GM19455 (cell line): ENCODE measurements at regions not wholly inside any gene's neighbourhood (a gene's known extent, or its start where the extent isn't known, plus 50 kb on each side); places are given as distances from the start of the nearest gene placed in this dataset.

Experiments used
- ATAC-seq: cut with Tn5 transposase; IDR thresholded peaks from one replicate; pipeline ENCODE4 v1.9.1; 2021; ENCODE audit not compliant: unreplicated experiment

DNA sequence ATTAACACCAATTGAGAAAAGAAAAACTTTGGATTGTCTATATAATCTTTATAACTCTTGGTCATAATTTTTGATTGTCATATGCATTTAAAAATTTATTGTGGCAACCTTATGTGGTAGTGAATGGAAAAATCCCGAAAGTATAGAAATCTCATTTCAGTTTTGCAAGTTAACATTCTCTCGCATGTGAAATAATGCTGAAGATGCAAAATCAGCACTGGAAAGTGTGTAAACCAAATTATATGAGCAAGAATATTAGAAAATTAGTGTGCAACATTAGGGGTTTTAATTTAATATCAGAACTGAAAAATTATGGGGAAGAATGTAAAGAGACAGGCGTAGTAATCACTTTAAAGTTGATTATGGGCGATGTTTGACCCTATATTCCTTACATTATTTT lies 1472.8 kb downstream of the PCDH7 start:
- ATAC-seq, result no peak

DNA sequence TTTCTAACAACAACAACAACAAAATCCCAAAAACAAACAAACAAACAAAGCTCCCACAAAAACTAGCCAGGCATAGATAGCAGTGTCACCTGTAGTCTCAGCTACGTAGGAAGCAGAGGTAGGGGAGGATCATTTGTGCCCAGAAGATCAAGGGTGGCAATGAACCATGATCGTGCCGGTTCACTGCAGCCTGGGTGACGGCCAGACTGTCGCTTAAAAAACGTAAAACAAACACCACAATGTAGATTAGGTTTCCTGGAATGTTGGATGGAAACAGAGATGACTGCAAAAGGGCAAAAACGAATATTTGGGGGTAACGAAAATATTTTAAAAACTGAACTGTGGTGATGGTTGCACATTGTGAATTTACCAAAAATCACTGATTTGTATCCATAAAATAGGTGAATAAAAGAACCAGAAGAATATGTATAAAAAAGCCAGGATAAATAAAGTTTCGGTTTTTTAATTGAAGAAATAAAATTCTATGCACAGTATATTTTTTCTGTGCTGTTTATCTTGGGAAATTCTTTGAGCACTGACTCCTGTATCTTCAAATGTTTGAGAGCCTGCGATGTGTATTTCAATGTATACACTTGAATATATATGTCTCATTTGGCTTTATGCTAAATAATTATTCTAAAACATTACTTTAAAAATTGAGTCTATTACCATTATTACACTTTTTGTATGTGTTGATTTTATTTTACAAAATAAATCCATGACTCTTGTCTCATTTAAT lies 1477.0 kb downstream of the PCDH7 start:
- no peak for ATAC-seq

DNA sequence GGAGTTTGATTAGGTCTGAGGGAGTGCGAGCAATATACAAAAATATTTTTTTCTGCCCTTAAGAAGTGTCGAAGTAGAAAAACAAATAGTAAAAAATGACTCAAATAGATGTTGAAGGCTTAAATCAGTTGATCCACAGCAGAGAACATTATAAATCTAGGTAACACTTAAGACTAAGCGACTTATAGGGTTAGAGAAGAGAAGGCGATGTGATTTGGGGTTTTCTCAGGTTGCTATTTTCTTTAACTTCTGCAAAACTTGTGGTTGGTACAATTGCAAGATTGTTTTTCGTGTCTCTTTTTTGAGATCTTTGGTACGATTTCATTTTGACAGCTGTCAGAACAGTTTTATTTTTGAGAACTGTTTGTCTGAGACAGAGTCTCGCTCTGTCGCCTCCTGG lies 1479.5 kb downstream of the PCDH7 start:
- ATAC-seq, result no peak

DNA sequence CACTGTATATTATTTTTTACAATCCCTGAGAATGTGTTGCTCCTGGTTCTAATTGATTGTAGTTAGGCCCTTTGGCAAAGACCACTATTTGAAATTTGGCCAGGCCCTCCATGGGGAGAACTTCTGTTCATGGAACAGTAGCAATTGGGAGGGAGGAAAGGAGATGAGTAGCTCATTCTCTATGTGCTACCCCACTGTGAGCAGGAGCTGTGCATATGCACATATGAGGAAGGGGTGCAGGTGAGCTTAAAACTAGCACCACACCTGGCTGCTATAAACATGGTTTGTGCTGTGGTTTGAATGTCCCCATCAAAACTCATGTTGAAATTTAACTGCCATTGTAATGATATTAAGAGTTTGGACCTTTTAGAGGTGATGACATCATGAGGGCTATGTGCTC lies 1483.2 kb downstream of the PCDH7 start:
- no peak for ATAC-seq

DNA sequence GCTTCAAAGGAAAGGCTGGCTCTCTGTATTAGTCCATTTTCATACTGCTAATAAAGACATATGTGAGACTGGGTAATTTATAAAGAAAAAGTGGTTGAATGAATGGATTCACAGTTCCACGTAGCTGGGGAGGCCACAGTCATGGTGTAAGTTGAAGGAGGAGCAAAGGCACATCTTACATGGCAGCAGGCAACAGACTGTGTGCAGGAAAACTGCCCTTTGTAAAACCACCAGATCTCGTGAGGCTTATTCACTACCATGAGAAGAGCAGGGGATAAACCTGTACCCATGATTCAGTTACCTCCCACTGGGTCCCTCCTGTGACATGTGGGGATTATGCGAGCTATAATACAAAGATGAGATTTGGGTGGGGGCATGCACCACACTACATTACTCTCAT lies 1486.6 kb downstream of the PCDH7 start:
- ATAC-seq, result no peak

DNA sequence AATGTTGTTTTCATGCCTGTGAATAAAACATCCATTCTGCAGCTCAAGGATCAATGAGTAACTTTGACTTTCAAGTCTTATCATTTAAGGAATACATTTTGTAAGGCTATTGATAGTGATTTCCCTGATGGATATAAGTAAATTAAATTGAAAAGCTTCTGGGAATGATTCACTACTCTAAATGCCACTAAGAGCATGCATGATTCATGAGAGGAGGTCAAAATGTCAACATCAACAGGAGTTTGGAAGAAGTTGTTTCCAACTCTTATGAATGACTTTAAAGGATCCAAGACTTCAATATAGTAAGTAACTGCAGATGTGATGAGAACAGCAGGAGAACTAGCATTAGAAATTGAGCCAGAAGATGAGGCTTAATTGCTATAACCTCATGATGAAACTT lies 1487.3 kb downstream of the PCDH7 start:
- ATAC-seq, result no peak

DNA sequence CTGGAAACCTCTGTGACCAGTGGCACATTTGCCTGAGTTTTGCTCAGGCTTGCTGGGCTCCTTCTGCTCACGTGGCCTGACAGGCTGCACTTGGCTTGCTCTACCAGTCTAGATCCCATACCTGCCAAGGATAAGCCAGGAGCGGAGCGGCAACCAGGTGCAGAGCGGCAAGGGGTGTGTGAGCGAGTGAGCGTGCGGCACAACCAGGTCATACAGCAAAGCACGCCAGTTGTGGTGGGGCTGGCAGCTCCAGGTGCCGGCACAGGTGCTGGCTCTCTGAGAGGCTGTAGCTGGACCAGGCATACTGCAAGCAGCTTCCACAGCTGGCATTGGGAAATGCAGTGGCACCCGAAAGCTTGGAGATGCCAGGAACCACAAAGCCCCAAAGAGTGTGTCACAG lies 1495.1 kb downstream of the PCDH7 start:
- ATAC-seq, result no peak

DNA sequence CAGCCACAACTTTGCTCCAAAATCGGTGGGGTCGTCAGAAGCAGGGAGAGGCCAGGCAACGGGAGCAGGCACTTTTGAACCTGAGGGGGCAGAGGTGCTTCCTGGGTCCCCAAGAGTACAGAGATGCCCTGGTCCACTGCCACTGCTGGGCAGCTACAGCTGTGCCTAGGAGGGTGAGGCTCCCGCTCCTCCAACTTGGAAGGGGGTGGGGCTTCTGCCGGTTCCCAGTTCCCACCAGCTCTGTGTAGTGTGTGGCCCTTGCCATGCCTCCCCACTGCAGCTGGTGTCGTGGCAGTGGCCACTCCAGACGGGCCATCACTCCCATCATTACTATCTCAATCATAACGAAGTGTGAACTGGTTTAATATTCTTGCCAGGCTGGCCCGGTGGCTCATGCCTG lies 1496.3 kb downstream of the PCDH7 start:
- ATAC-seq, result no peak

DNA sequence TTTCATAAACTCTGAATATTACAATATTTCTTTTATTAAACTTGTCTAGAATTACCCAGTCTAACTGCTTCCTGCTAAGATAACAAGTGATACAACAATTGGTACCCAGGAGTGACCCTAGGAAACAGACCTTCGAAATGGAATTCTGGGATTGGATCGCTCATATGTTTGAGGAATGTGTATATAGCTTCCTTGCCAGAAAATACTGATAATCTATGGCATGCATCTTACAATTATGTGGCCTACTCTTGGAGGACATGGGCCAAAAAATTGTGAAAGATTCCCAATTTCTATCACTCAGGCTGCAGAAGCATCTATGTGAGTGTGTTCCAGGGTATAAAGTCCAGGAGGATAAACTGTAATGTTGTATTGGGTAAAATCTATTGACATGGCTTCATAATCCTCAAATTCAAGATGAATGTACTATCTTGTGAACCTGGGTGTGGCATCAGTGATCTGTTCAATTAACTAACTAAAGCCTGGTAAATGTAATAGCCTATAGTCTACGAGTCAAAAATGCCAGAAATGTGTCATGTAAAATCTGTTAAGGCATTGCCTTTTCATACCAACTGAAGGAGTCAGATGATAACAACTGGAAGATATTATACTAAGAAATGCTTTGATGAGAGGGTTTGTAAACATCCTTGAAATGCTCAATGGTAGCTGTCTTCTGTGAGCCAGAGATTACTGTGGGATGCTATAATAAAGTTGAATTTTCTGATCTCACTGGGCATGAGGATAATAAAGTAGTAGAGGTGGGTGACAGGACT lies 1499.3 kb downstream of the PCDH7 start:
- no peak for ATAC-seq

DNA sequence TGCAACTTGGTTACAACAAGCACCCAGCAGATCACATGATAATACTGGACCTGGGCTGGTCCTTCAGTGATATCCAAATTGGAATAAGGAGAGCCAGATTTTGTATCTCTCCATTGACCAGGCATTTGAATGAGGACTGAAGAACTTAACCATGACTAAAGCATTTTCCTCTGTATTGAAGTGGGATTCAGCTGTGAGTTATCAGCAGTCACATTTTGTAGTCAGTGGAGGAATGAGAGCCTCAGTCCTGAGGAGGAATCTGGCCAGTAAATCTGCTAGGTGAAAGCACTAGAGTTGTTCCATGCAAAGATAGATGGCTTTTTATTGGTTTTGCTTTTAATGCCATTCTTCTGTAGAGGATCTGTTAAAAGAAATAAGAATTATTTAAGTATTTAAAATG lies 1506.0 kb downstream of the PCDH7 start:
- no peak for ATAC-seq

DNA sequence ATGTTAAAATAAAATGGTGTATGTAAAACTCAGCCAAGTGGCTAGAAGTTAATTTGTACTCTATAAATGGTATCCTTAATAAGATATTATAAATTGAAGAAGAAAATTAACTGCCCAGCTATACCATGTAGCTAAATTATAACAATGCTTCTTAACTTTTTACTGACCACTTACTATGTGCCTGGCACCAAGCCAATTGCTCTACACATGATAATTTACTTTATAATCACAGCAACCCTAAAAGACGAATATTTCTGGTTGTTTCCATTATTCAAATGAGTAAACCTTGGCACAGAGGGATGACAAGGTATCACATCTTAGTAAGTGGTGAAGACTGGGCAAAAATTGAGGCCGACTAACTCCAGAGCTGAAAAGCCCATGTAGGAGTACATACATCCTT lies 1506.6 kb downstream of the PCDH7 start:
- no peak for ATAC-seq

DNA sequence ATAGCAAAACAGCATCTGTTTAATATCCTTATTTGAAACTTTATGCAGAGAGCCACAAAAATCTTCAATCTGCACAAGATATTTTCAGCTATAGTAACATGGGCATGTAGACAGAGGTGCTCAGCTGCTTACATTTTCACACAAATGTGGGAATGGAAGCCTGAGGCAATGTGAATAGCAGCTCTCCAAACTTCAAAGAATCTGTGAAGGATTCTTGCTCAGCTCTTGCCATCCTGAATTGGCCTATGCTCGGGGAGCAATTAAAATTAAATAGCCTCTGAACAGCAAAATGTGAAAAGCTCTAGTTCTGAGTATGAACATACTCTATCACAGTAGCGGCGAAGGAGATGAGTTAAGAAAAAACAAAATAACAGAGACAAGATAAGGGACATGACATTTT lies 1523.8 kb downstream of the PCDH7 start:
- ATAC-seq, result no peak

DNA sequence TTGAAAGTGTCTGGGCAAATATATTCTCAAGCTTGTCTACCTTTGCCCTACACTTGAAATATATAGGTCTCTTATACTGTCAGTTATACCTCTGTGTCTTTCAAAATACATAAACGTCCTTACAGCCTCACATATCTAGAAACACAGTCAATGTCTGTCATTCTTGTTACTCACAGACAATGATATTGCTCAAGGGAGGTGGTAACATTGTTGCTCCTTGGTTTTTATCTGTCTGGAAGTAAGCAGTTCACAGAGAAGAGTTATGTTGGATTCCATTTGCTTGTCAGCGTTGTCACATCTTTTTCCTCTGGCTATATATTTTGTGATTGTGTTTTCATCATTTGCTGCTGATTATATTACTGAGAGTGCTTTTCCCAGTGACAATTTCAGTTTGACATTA lies 1528.9 kb downstream of the PCDH7 start:
- ATAC-seq, result no peak

DNA sequence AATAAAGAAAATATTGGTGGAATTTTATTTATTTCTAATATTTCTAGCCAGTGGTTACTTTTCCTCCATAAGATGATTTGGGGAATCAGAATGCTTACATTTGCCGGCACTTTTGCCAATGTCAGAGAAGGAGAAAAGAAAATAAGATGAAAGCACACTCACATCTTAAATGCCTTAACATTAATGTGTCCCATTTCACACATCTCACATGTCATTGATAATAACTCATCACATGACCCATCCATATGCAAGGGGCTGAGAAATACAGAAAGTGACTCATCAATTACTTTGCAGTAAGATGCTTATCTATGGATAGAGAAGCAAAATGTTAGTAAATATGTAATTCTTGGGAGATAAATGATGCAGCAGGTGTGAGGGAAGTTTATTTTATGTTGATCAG lies 1531.0 kb downstream of the PCDH7 start:
- ATAC-seq, result no peak

DNA sequence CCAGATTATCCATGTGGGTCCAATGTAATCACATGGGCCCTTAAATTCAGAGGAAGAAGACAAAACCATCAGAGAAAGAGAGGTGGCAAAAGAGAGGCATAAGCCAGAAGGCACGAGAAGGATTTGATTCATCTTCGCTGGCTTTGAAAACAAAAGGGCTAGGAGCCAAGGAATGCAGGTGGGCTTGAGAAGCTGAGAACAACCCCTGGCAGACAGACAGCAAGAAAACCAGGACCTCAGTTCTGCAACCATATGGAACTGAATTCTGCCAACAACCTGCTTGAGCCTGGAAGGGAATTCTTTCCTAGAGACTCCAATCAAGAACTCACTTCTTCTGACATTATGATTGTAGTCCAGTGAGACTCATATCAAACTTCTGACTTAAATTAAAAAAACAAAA lies 1531.8 kb downstream of the PCDH7 start:
- no peak for ATAC-seq

DNA sequence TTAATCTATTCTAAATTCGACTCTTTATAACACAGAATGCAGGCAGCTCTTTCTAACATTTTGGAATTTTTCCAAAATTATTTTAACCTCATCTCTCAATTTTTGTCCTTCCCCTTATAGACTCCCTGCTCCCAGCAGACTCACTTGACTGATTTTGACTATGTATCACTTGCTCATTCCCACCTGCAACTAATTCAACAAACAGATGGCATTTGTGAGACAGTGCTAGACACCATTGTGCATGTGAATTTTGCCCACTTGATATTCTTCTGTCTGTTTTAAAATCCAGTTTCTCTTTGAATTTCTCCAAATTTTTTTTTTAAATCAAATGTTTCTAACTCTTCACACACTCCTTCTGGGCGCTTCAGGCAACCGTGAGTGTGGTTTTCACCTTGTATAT lies 1534.0 kb downstream of the PCDH7 start:
- ATAC-seq, result no peak

DNA sequence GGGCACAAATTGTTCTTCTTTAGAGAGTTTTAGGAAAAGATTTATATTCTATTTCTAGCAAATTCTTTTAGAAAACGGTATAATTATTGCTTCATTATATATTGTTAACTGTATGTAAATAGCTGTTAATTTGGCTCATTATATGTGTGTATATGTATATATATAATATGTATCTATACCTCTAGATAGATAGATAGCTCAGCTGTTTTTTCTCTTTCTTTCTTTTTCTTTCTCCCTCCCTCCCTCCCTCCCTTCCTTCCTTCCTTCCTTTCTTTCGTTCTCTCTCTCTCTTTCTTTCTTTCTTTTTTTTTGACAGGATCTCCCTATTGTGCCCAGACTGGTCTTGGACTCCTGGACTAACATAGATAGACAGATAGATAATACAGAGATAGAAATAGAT lies 1538.8 kb downstream of the PCDH7 start:
- no peak for ATAC-seq

DNA sequence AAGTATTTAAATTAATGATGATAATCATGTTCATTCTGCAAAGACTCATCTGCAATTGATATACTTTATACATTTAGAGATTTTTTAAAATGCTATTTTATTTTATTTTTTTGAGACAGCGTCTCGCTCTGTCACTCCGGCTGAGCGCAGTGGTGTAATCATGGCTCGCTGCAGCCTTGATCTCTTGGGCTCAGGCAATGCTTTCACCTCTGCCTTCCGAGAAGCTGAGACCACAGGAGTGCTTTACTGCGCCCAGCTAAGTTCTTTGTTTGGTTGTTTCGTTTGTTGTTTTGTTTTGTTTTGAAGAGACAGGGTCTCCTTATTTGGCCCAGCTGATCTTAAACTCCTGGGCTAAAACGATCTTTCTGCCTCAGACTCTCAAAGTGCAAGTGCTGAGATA lies 1541.0 kb downstream of the PCDH7 start:
- no peak for ATAC-seq

DNA sequence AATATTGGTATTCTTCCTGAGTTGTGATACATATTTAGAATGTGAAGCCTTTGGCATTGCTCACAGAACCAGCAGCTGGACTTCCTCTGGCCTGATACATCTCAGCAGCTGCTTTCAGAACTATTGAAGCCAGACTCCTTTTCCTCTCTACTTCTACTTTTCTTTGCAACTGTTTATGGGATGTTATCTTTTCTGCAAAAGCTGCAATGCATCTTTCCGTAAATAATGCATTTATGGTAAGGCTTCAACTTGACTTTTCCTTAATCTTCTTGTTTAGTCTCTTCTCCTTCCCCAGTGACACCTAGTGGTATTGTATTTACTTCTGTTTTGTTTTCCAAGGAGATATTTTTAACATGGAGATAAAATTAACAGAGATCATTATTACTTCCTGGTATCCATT lies 1548.7 kb downstream of the PCDH7 start:
- no peak for ATAC-seq

DNA sequence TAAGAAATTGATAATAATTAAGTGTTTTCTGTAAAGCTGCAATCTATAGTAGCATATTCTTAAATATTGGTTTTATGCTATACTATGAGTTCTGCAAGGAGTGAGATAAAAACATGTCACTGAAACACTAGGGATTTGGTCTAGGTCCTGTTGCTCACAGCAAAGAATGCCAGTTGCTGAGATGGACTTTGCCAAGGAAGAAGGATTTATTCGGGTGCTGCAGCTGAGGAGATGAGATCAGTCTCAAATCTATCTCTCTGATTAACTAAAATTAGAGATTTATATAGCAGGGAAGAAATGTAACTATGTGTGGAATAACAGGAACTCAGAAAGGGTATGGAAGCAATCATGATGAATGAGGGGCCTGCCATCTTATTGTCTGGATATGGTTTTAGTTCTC lies 1569.9 kb downstream of the PCDH7 start:
- no peak for ATAC-seq

DNA sequence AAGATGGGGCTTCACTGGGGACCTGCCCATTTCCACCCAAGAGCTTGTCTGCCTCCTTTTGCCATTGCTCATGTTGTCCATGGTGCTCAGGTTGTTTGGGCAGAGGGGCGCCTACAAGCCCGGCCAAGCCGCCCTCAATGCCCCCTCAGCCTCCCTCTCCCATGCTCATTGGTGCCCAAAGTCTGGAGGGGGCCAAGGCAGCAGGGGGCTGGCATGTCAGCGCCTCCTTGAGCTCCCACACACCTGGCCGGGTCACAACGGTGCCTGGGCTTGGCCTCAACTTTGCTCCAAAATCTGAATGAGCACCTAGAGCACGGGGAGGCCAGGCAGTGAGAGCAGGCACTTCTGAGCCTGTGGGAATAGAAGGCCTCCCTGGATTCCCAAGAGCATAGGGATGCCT lies 1598.8 kb downstream of the PCDH7 start:
- no peak for ATAC-seq

DNA sequence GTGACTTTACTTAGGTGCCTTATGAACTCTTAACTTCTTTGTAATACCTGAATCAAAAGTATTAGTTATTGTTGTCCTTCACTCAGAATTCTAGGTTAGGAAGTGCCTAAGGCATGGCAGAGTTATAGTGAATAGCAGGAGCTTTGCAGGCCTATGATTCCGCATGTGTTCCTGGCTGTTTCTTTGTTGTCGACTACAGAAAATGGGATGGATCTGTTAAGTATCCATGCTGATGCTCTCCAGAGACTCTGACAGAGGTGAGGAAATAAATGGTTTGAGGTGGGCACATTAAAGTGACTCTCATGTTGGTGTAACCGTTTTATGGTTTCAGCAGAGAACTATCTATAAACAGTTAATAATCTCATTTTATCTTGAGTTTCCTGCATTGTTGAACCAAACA lies 1601.3 kb downstream of the PCDH7 start:
- no peak for ATAC-seq

DNA sequence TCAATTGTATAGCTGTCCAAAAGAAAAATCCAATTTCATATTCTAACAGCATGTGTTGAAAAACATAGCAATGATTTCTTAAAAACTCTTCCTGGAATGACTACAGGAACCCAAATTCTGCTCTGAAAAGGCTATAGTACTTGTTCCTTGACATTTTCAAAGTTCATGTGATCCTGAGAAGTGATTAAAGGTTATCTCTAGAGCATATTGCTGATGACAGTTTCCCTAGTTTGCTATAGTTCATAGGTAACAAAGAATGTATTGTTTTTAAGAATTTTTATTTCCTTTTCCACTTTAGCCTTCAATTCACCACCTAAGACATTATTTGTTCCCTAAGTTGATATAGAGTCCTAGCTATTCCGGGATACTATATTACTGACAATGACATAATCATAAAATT lies 1614.6 kb downstream of the PCDH7 start:
- no peak for ATAC-seq
